ENCODE measurements at regions not wholly inside any gene's neighbourhood (a gene's known extent, or its start where the extent isn't known, plus 50 kb on each side); places are given as distances from the start of the nearest gene placed in this dataset.
"Not testable (repeated sequence)": the region's sequence is repeated elsewhere in the genome, so short reads cannot be mapped to it uniquely, and the experiment has no call there.

- not testable (repeated sequence) for DNase-seq (ENCODE audit: insufficient read length, low spot score); FAIRE-seq
These were observed 76.5 kb upstream of the LINC00632 start for GRCh38 chrX:140633105-140633504.

GRCh38 chrX:140608111-140608510, 101.4 kb upstream of the LINC00632 start:
- FAIRE-seq (no peak), DNase-seq (ENCODE audit: insufficient read length, low spot score) (no peak)

DNA sequence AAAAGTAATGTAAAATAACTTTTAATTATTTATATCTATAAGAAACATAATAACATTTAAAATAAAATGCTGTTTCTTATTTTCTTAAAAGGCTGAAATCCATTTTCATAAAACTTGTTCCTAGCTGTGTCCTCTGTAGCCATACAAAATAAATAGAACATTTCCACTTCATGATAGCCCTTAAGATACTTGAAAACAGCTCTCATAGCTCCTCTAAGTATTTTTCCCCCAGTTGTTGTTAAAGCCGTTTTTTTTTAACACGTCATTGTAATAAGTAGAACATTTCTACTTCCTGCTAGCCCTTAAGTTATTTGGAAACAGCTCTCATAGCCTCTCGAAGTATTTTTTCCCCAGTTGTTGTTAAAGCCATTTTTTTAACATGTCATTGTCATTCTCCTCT, 97.3 kb upstream of the SOX3 start:
- FAIRE-seq = no peak
- DNase-seq (ENCODE audit: insufficient read length, low spot score) = no peak

- FAIRE-seq = no peak
- no peak for DNase-seq (ENCODE audit: insufficient read length, low spot score)
These were observed 95.0 kb upstream of the SOX3 start for GRCh38 chrX:140599851-140600250.

DNA sequence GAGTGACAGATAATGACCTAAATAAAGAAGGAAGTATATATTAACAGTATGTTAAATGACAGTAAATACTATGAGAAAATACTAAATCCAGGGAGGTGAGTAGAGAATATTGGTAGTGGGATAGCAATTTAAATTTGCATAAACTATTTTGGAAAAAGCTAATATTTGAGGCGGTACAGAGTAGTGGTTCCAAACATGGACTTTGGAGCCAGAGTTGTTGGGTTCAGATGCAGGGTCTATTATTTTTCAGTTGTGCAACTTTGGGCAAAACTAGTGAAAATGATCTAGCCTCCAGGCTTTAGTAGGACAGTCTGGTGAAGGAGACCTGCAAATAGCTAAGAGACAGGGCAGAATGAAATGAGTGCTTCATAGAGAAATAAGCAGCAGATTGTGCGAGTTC, 84.8 kb upstream of the SOX3 start:
- DNase-seq (ENCODE audit: insufficient read length, low spot score) (no peak), FAIRE-seq (no peak)

GRCh38 chrX:140586951-140587350, 82.1 kb upstream of the SOX3 start:
- FAIRE-seq = no peak

DNA sequence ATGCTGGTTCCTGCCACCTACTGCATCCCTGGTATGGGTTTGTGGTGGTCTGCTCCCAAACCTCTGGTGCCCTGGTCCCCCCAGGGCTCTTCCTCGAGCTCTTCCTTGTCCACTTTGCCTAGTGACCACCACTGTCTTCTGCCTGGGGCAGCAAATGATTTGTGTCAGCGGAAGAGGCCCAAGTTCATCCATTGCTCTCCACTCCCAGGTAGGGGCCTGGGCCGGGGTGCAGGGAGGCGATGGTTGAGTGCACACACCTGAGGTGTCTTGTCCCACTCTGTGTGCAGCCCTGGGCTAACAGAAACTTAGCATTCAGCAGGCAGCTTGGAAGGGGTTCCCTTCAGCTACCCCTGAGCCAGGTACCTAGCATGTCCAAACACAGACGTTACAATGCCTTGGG, 75.6 kb upstream of the SOX3 start:
- DNase-seq (ENCODE audit: insufficient read length, low spot score) (no peak), FAIRE-seq (no peak)

More at GRCh38 chrX:140586951-140587350, 82.1 kb upstream of the SOX3 start:
- no peak for DNase-seq (ENCODE audit: insufficient read length, low spot score)

GRCh38 chrX:140572724-140573123, 67.9 kb upstream of the SOX3 start:
- DNase-seq (ENCODE audit: insufficient read length, low spot score) = peak; percentile 1
- FAIRE-seq = no peak

- FAIRE-seq (no peak), DNase-seq (ENCODE audit: insufficient read length, low spot score) (no peak)
These were observed 59.0 kb upstream of the SOX3 start for GRCh38 chrX:140563893-140564292.

Data from HTR-8/SVneo (cell line).